Cerebellar cortex (tissue), 1 donor: ENCODE measurements at regions not wholly inside any gene's neighbourhood (a gene's known extent, or its start where the extent isn't known, plus 50 kb on each side); places are given as distances from the start of the nearest gene placed in this dataset.

Experiments
- DNase-seq: peaks from one replicate; pipeline ENCODE4 v3.0.0-alpha.2; 2015; ENCODE audit warnings: low spot score

- no peak for DNase-seq
Observed at GRCh38 chr16:54724346-54724925, 206.2 kb upstream of the IRX5 start.

GRCh38 chr16:54722210-54722676 lies 208.4 kb upstream of the IRX5 start:
- no peak for DNase-seq

- no peak for DNase-seq
Observed at GRCh38 chr16:54720259-54720658, 210.4 kb upstream of the IRX5 start.

GRCh38 chr16:54719624-54720023 lies 211.0 kb upstream of the IRX5 start:
- DNase-seq, result no peak

GRCh38 chr16:54718376-54718775 lies 212.3 kb upstream of the IRX5 start:
- no peak for DNase-seq

- no peak for DNase-seq
Observed at GRCh38 chr16:54715011-54715410, 215.7 kb upstream of the IRX5 start.

GRCh38 chr16:54712866-54713265 lies 217.8 kb upstream of the IRX5 start:
- DNase-seq, result no peak

GRCh38 chr16:54707813-54708212 lies 222.9 kb upstream of the IRX5 start:
- no peak for DNase-seq

- DNase-seq, result no peak
Observed at GRCh38 chr16:54706406-54706805, 224.3 kb upstream of the IRX5 start.

GRCh38 chr16:54703339-54703738 lies 227.3 kb upstream of the IRX5 start:
- DNase-seq, result no peak

- DNase-seq, result no peak
Observed at GRCh38 chr16:54699656-54700055, 231.0 kb upstream of the IRX5 start.

- DNase-seq, result no peak
Observed at GRCh38 chr16:54697677-54698076, 233.0 kb upstream of the IRX5 start.

GRCh38 chr16:54696970-54697369 lies 233.7 kb upstream of the IRX5 start:
- no peak for DNase-seq

- no peak for DNase-seq
Observed at GRCh38 chr16:54696522-54696921, 234.1 kb upstream of the IRX5 start.

- DNase-seq, result no peak
Observed at GRCh38 chr16:54694651-54695050, 236.0 kb upstream of the IRX5 start.

- DNase-seq, result no peak
Observed at GRCh38 chr16:54693864-54694263, 236.8 kb upstream of the IRX5 start.

- DNase-seq, result no peak
Observed at GRCh38 chr16:54690710-54691109, 240.0 kb upstream of the IRX5 start.

- no peak for DNase-seq
Observed at GRCh38 chr16:54690306-54690705, 240.4 kb upstream of the IRX5 start.

- DNase-seq, result no peak
Observed at GRCh38 chr16:54689072-54689865, 241.4 kb upstream of the IRX5 start.

- DNase-seq, result no peak
Observed at GRCh38 chr16:54688339-54688738, 242.3 kb upstream of the IRX5 start.

- no peak for DNase-seq
Observed at GRCh38 chr16:54687043-54687899, 243.4 kb upstream of the IRX5 start.

GRCh38 chr16:54685682-54686081 lies 245.0 kb upstream of the IRX5 start:
- no peak for DNase-seq

- DNase-seq, result no peak
Observed at GRCh38 chr16:54679531-54679930, 251.1 kb upstream of the IRX5 start.
